ENCODE measurements at regions not wholly inside any gene's neighbourhood (a gene's known extent, or its start where the extent isn't known, plus 50 kb on each side); places are given as distances from the start of the nearest gene placed in this dataset.
"Not testable (repeated sequence)": the region's sequence is repeated elsewhere in the genome, so short reads cannot be mapped to it uniquely, and the experiment has no call there.

GRCh38 chr7:49644396-49645166 lies 128.9 kb upstream of the VWC2 start:
- TF ChIP-seq CTCF (IDR thresholded peaks at IDR 0.05) = no peak
- TF ChIP-seq POLR2A (IDR thresholded peaks at IDR 0.05) = no peak
- no peak overlapping the region for H3K4me3 ChIP-seq (ENCODE audit: low read depth, poor library complexity, severe bottlenecking)
- no peak for DNase-seq (ENCODE audit: low spot score in 2 of 2)
- WGBS, 2 donors = 52 to 54% methylated on average over 3 of the region's 3 CpGs
- intact Hi-C loops (cut with DNase I; ENCODE audit: low total_unique reads) = no loop called here

GRCh38 chr7:49645296-49645695 lies 128.1 kb upstream of the VWC2 start:
- TF ChIP-seq POLR2A (IDR thresholded peaks at IDR 0.05) = no peak
- no peak overlapping the region for H3K4me3 ChIP-seq (ENCODE audit: low read depth, poor library complexity, severe bottlenecking)
- DNase-seq (ENCODE audit: low spot score in 2 of 2) = no peak
- WGBS, 2 donors = 77 to 81% methylated on average over 3 of the region's 3 CpGs
- intact Hi-C loops (cut with DNase I; ENCODE audit: low total_unique reads) = no loop called here

GRCh38 chr7:49660170-49660783 lies 113.2 kb upstream of the VWC2 start:
- intact Hi-C loops (cut with DNase I; ENCODE audit: low total_unique reads) = no loop called here
- no peak for DNase-seq (ENCODE audit: low spot score in 2 of 2)
- H3K4me3 ChIP-seq (ENCODE audit: low read depth, poor library complexity, severe bottlenecking) = no peak overlapping the region
- no peak for TF ChIP-seq CTCF (IDR thresholded peaks at IDR 0.05)
- no peak for TF ChIP-seq POLR2A (IDR thresholded peaks at IDR 0.05)
- 67 to 71% methylated on average over 3 of the region's 3 CpGs for WGBS, 2 donors

GRCh38 chr7:49660976-49661375 lies 112.5 kb upstream of the VWC2 start:
- intact Hi-C loops (cut with DNase I; ENCODE audit: low total_unique reads) = no loop called here
- no peak for DNase-seq (ENCODE audit: low spot score in 2 of 2)
- TF ChIP-seq CTCF (IDR thresholded peaks at IDR 0.05) = no peak
- no peak for TF ChIP-seq POLR2A (IDR thresholded peaks at IDR 0.05)
- H3K4me3 ChIP-seq (ENCODE audit: low read depth, poor library complexity, severe bottlenecking) = no peak overlapping the region
- WGBS, 2 donors = 84 to 86% methylated on average over 14 of the region's 14 CpGs

- DNase-seq (ENCODE audit: low spot score in 2 of 2); H3K4me3 ChIP-seq (ENCODE audit: low read depth, poor library complexity, severe bottlenecking); intact Hi-C loops (cut with DNase I; ENCODE audit: low total_unique reads): not testable (repeated sequence)
- 75 to 92% methylated on average over 7 to 10 of the region's 10 CpGs for WGBS, 2 donors
Measured at GRCh38 chr7:49665963-49666362, 107.5 kb upstream of the VWC2 start.

GRCh38 chr7:49666764-49667163 lies 106.7 kb upstream of the VWC2 start:
- 67 to 70% methylated on average over 1 of the region's 1 CpG for WGBS, 2 donors

More at GRCh38 chr7:49666764-49667163, 106.7 kb upstream of the VWC2 start:
- intact Hi-C loops (cut with DNase I; ENCODE audit: low total_unique reads) = no loop called here
- no peak for TF ChIP-seq POLR2A (IDR thresholded peaks at IDR 0.05)
- no peak for TF ChIP-seq CTCF (IDR thresholded peaks at IDR 0.05)
- DNase-seq (ENCODE audit: low spot score in 2 of 2) = no peak
- no peak overlapping the region for H3K4me3 ChIP-seq (ENCODE audit: low read depth, poor library complexity, severe bottlenecking)
